ENCODE measurements at regions not wholly inside any gene's neighbourhood (a gene's known extent, or its start where the extent isn't known, plus 50 kb on each side); places are given as distances from the start of the nearest gene placed in this dataset.

- no peak for DNase-seq (ENCODE audit: low spot score)
- TF ChIP-seq CTCF (IDR thresholded peaks at IDR 0.05; ENCODE audit: extremely low read depth, missing control alignments), result no peak
Observed at GRCh38 chr12:65755596-65755978, 68.7 kb upstream of the HMGA2 start.

- no peak for DNase-seq (ENCODE audit: low spot score)
- TF ChIP-seq CTCF (IDR thresholded peaks at IDR 0.05; ENCODE audit: extremely low read depth, missing control alignments), result no peak
Observed at GRCh38 chr12:65756267-65756666, 68.0 kb upstream of the HMGA2 start.

- DNase-seq (ENCODE audit: low spot score), result peak; percentile 75
- TF ChIP-seq CTCF (IDR thresholded peaks at IDR 0.05; ENCODE audit: extremely low read depth, missing control alignments), result no peak
Observed at GRCh38 chr12:65756956-65757511, 67.2 kb upstream of the HMGA2 start.

- no peak for TF ChIP-seq CTCF (IDR thresholded peaks at IDR 0.05; ENCODE audit: extremely low read depth, missing control alignments)
- DNase-seq (ENCODE audit: low spot score), result no peak
Observed at GRCh38 chr12:65758401-65758800, 65.9 kb upstream of the HMGA2 start.

GRCh38 chr12:65759735-65760134 lies 64.5 kb upstream of the HMGA2 start:
- DNase-seq (ENCODE audit: low spot score), result no peak
- TF ChIP-seq CTCF (IDR thresholded peaks at IDR 0.05; ENCODE audit: extremely low read depth, missing control alignments), result no peak

- no peak for DNase-seq (ENCODE audit: low spot score)
- TF ChIP-seq CTCF (IDR thresholded peaks at IDR 0.05; ENCODE audit: extremely low read depth, missing control alignments), result no peak
Observed at GRCh38 chr12:65761301-65761700, 63.0 kb upstream of the HMGA2 start.

- DNase-seq (ENCODE audit: low spot score), result no peak
Observed at GRCh38 chr12:65764325-65764724, 60.0 kb upstream of the HMGA2 start.

More at GRCh38 chr12:65764325-65764724, 60.0 kb upstream of the HMGA2 start:
- TF ChIP-seq CTCF (IDR thresholded peaks at IDR 0.05; ENCODE audit: extremely low read depth, missing control alignments), result no peak
